Right lobe of liver (tissue), 4 donors: ENCODE measurements at regions not wholly inside any gene's neighbourhood (a gene's known extent, or its start where the extent isn't known, plus 50 kb on each side); places are given as distances from the start of the nearest gene placed in this dataset.

Experiments
- POLR2A ChIP-seq: fragments of 450-650 bp; IDR thresholded peaks from one replicate; pipeline ENCODE4 v1.6.1; 2017; ENCODE audit warnings: antibody characterized with exemption, mild to moderate bottlenecking
- TF ChIP-seq, protein P1 (sequence below), 4 donors: fragments of 200-600 bp in 3 of 4; fragments of 450-650 bp in 1 of 4; IDR thresholded peaks; one replicate each; pipeline versions ENCODE4 v1.5.1 to v1.8.0; 2016 to 2022; ENCODE audit warnings: antibody characterized with exemption in 4 of 4, mild to moderate bottlenecking in 2 of 4
- donor health status: DM: no; HTN: no; CAD: no.
- donor health status: DM: no; HTN: no; CAD: no.
- donor health status: DM: no; HTN: yes; CAD: no.

DNA sequence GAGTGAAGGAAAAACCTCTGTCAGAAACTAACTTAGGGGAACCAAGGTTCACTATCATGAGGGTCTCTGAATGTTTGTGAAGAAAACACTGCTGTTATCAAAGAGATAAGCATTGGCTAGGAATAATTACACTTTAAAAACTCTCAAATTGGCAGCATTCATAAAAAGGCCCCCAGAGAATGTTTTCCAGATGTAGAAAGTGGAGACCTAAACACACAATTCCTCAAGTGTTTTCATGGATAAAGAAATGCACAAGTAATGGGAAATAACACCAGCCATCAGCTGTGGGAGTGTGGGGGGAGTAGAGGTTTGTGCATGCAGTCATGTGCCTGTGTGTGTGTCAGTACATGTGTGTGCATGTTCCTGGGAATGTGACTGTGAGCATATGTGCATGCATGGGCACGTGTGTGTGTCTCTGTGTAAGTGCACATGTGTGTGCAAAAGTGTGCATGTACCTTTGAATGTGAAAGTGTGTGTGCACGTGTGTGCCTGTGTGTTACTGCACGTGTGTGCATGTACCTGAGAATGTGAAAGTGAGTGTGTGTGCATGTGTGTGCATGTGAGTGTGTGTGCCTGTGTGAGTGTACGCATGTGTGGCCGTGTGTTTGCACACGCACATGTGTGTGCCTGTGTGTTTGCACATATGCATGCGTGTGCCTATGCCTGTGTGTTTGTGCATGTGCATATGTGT is 854.3 kb upstream of the SALL3 start:
- TF ChIP-seq, protein P1, sequence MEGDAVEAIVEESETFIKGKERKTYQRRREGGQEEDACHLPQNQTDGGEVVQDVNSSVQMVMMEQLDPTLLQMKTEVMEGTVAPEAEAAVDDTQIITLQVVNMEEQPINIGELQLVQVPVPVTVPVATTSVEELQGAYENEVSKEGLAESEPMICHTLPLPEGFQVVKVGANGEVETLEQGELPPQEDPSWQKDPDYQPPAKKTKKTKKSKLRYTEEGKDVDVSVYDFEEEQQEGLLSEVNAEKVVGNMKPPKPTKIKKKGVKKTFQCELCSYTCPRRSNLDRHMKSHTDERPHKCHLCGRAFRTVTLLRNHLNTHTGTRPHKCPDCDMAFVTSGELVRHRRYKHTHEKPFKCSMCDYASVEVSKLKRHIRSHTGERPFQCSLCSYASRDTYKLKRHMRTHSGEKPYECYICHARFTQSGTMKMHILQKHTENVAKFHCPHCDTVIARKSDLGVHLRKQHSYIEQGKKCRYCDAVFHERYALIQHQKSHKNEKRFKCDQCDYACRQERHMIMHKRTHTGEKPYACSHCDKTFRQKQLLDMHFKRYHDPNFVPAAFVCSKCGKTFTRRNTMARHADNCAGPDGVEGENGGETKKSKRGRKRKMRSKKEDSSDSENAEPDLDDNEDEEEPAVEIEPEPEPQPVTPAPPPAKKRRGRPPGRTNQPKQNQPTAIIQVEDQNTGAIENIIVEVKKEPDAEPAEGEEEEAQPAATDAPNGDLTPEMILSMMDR (IDR thresholded peaks at IDR 0.05) = no peak
- no peak for TF ChIP-seq POLR2A
